ENCODE measurements at regions not wholly inside any gene's neighbourhood (a gene's known extent, or its start where the extent isn't known, plus 50 kb on each side); places are given as distances from the start of the nearest gene placed in this dataset.
A peak's percentile ranks its signal among the peaks of the same experiment; 100 is the strongest.
"Not testable (repeated sequence)": the region's sequence is repeated elsewhere in the genome, so short reads cannot be mapped to it uniquely, and the experiment has no call there.

DNA sequence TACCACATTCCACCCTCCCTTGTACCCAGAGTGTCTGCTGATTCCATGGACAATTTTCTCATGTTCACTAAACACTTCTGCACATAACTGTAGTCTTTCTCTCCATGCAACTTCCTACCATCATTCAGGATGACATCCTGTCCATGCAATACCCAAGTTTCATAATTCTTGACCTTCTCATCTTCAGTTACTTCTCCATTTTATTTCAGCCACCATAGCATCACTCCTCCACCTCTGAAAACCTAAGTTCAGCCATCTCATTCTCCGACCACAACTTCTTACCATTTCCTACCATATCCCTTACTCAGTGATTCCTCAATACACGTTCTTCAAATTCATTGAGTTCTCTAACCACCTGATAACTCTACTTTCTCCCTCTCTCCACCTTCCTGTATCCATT, 216.5 kb upstream of the TENT5A start:
- no peak for DNase-seq (ENCODE audit: low spot score)

DNA sequence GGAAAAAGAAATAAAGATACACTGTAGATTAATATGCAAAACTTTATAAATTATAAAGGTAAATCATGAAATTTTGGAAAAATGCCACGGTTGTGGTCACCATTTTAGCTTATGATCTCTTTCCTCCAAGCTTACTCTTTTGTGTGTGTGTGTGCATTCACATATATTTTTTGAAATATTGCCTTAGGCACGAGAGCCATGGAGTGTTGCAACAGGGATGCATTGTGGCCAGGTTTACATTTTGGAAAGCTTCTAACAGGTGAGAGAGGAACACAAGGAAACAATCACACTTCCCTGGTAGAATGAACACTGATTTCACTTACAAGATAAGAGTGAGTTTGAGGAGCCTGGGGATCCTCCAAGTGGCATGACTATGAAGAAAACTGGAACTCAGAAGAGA, 214.5 kb upstream of the TENT5A start:
- DNase-seq (ENCODE audit: low spot score): no peak

DNA sequence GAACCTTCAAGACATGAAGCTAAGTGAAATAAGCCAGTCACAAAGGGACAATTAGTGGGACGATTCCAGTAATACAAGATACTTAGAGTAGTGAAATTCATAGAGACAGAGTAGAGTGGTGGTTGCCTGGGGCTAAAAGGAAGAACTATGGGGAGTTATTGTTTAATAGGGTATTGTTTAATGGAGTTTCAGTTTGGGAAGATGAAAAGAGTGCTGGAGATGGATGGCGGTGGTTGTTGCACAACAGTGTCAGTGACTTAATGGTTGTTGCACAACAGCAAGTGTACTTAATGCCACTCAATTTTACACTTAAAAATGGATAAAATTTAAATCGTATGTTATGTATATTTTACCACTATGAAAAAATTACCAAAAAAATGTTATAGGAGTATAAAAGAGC, 209.7 kb upstream of the TENT5A start:
- no peak for DNase-seq (ENCODE audit: low spot score)

DNA sequence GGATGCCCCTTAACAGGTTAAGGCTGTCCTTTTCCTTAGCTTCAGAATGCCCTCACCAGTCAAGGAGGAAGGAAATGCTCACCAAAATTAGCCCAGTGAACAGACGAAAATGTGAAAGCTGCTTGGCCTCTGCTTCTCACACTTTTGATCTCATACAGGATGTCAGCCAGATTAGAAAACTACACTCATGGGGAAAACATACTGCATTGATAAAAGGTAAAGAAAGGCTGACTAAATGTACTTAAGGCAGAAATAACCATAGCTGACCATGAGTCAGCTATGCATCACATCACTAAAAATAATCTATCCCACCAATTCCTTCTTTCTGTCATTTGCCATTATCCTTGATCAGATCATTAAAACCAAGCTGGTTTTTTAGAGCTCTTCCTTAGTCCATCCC, 198.4 kb upstream of the TENT5A start:
- peak; percentile 46 for DNase-seq (ENCODE audit: low spot score)

GRCh38 chr6:81948861-81949260, 196.4 kb upstream of the TENT5A start:
- no peak for DNase-seq (ENCODE audit: low spot score)

DNA sequence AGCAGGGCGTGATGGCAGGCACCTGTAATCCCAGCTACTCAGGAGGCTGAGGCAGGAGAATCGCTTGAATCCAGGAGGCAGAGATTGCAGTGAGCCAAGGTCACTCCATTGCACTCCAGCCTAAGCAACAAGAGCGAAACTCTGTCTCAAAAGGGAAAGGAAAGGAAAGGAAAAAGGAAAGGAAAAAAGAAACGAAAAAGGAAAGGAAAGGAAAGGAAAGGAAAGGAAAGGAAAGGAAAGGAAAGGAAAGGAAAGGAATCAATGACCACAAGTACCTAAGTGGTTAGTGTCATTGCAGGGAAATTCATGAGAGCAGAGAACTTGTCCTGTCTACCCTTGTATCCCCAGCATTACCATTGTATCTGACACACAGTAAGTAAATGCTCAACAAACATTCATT, 195.7 kb upstream of the TENT5A start:
- DNase-seq (ENCODE audit: low spot score): not testable (repeated sequence)

GRCh38 chr6:81944661-81945060, 192.2 kb upstream of the TENT5A start:
- DNase-seq (ENCODE audit: low spot score): no peak

- DNase-seq (ENCODE audit: low spot score): not testable (repeated sequence)
Observed at GRCh38 chr6:81942842-81943241, 190.4 kb upstream of the TENT5A start.

DNA sequence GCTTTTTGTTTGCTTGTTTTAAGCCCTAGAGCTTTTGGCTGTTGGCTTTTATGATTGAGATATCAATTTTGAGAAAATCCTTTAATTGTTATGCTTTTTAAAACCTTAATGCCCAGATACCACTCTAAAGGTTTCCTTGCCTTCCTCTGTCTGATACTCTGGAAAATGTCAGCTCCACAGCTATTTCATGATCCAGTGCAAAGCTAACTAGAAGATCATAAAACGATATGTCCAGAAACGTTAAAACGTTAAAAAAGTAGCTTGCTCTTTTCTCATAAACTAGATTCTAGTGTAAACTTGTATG, 189.5 kb upstream of the TENT5A start:
- DNase-seq (ENCODE audit: low spot score): no peak

- DNase-seq (ENCODE audit: low spot score): no peak
Observed at GRCh38 chr6:81940451-81940985, 188.0 kb upstream of the TENT5A start.

GRCh38 chr6:81939766-81940165, 187.3 kb upstream of the TENT5A start:
- DNase-seq (ENCODE audit: low spot score): no peak

GRCh38 chr6:81938991-81939732, 186.7 kb upstream of the TENT5A start:
- DNase-seq (ENCODE audit: low spot score): no peak

DNA sequence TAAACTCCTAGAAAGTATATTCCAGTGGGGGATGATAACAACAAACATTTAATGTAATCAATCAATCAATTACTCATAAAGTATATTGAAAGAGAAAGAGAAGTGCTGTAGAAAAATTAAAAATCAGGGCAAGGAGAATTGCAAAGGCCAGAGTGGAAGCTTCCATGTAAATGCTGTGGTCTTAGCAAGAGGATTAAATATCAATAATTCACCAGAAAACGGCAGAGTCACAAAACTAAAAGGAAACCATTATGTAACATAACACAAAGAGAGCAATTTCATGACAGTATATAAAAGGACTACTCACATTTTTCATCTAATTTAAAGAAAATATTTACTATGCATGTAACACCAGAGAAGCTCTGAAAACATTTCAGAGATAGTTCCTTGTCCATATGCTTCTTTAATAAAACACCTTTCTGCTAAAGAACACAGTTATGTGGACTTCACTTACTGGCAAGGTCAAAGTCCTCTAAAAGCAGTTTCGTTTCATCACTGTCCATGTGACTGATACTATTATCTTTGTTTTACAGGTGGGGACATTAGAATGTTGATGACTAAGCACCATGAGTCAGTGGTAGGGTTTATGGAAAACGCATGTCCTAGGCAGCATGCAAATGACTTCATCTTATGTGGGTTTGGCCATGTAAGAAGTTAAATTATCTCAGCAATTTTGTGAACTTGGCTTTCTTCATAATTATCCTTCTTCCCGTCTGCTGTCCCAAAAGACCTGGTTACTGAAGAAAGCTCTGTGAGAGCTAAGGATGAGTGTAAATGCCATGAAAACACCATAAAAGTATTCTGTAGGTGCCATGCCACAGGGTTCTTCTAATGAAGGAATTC, 185.8 kb upstream of the TENT5A start:
- peak; percentile 47 for DNase-seq (ENCODE audit: low spot score)

- peak; percentile 36 for DNase-seq (ENCODE audit: low spot score)
Observed at GRCh38 chr6:81937296-81937937, 184.9 kb upstream of the TENT5A start.

GRCh38 chr6:81934936-81935335, 182.5 kb upstream of the TENT5A start:
- no peak for DNase-seq (ENCODE audit: low spot score)

- no peak for DNase-seq (ENCODE audit: low spot score)
Observed at GRCh38 chr6:81933608-81934051, 181.1 kb upstream of the TENT5A start.

GRCh38 chr6:81933089-81933488, 180.6 kb upstream of the TENT5A start:
- DNase-seq (ENCODE audit: low spot score): no peak

- not testable (repeated sequence) for DNase-seq (ENCODE audit: low spot score)
Observed at GRCh38 chr6:81932448-81932847, 180.0 kb upstream of the TENT5A start.

DNA sequence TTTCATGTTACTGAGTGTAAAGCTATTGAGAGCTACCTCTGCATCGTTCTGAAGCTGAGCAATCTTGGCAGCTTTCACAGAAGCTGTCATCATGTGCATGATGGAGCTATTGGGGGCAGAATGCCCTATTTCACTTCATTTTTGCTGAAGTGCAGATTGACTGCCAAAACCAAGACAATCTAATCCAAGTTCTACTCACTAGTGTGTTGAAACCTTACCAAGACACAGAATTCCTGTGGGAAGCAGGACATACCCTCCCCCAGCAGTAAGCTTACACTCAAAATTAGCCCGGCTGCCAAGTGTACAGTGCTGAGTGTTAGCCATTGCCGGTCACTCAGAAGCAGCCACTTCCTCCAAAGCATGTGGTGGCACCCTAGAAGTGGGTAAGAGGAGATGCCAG, 177.3 kb upstream of the TENT5A start:
- DNase-seq (ENCODE audit: low spot score): peak; percentile 28

GRCh38 chr6:81925201-81925600, 172.7 kb upstream of the TENT5A start:
- no peak for DNase-seq (ENCODE audit: low spot score)

DNA sequence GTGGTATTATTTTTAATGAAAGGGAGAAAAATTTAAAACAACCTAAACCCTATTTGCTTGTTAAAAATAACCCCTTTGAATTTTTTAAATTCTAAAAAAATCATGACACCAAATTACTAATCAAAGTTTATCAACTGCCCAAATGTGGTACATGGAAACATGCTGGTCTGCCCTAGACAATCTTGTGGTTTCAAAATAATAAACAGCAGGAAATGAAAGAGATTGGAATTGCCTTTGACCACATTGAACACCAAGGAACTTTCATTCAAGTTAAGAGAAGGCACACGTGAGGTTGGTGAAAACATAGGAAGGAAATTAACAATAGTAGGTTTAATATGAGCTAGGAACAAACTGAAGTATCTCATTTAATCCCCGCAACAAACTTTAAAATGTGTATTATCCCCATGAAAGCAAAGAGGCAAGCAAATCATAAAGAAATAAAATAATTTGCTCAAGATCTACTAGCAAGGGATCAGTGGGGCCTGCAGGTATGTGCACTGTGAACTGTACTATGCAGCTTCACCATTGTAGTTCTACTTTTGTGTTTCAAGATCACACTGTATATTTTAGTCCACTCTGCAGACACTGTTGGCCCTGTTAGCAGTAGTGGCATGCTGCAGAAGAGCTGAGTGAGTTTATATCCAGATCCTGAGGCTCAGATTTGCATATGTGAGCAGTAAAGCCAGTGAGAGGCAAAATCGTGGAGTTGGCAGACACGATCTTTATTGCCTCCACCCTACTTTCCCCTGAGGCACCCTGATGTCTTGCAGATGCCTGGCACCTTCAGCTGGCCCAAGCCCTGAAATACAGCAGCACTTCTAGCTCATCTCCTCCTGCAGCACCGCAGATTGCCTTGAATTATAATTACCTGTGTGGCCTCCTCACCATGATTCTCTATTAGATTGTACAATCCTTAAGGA, 157.8 kb upstream of the TENT5A start:
- no peak for DNase-seq (ENCODE audit: low spot score)

GRCh38 chr6:81909162-81909561, 156.7 kb upstream of the TENT5A start:
- no peak for DNase-seq (ENCODE audit: low spot score)

Measured in AG08395 (cell line).